ENCODE measurements at regions not wholly inside any gene's neighbourhood (a gene's known extent, or its start where the extent isn't known, plus 50 kb on each side); places are given as distances from the start of the nearest gene placed in this dataset.

GRCh38 chr16:66315210-66315825 lies 51.2 kb upstream of the CDH5 start:
- peak; percentile 63 for DNase-seq (ENCODE audit: low read depth)

- no peak for DNase-seq (ENCODE audit: low read depth)
Observed at GRCh38 chr16:66311306-66311705, 55.2 kb upstream of the CDH5 start.

GRCh38 chr16:66309215-66309807 lies 57.2 kb upstream of the CDH5 start:
- no peak for DNase-seq (ENCODE audit: low read depth)

GRCh38 chr16:66308096-66308495 lies 58.4 kb upstream of the CDH5 start:
- no peak for DNase-seq (ENCODE audit: low read depth)

- no peak for DNase-seq (ENCODE audit: low read depth)
Observed at GRCh38 chr16:66306366-66307150, 59.9 kb upstream of the CDH5 start.

- DNase-seq (ENCODE audit: low read depth), result no peak
Observed at GRCh38 chr16:66304961-66305360, 61.5 kb upstream of the CDH5 start.

- DNase-seq (ENCODE audit: low read depth), result no peak
Observed at GRCh38 chr16:66304151-66304550, 62.3 kb upstream of the CDH5 start.

GRCh38 chr16:66300501-66300900 lies 66.0 kb upstream of the CDH5 start:
- DNase-seq (ENCODE audit: low read depth), result no peak

GRCh38 chr16:66300037-66300436 lies 66.5 kb upstream of the CDH5 start:
- DNase-seq (ENCODE audit: low read depth), result no peak

- no peak for DNase-seq (ENCODE audit: low read depth)
Observed at GRCh38 chr16:66299349-66299748, 67.1 kb upstream of the CDH5 start.

- DNase-seq (ENCODE audit: low read depth), result no peak
Observed at GRCh38 chr16:66298571-66299120, 67.8 kb upstream of the CDH5 start.

- DNase-seq (ENCODE audit: low read depth), result no peak
Observed at GRCh38 chr16:66298006-66298405, 68.5 kb upstream of the CDH5 start.

- no peak for DNase-seq (ENCODE audit: low read depth)
Observed at GRCh38 chr16:66296591-66296990, 69.9 kb upstream of the CDH5 start.

GRCh38 chr16:66295761-66296546 lies 70.5 kb upstream of the CDH5 start:
- no peak for DNase-seq (ENCODE audit: low read depth)

- no peak for DNase-seq (ENCODE audit: low read depth)
Observed at GRCh38 chr16:66295213-66295612, 71.3 kb upstream of the CDH5 start.

- no peak for DNase-seq (ENCODE audit: low read depth)
Observed at GRCh38 chr16:66294507-66294906, 72.0 kb upstream of the CDH5 start.

- no peak for DNase-seq (ENCODE audit: low read depth)
Observed at GRCh38 chr16:66293932-66294331, 72.6 kb upstream of the CDH5 start.

GRCh38 chr16:66293207-66293735 lies 73.2 kb upstream of the CDH5 start:
- no peak for DNase-seq (ENCODE audit: low read depth)

GRCh38 chr16:66292241-66292935 lies 74.1 kb upstream of the CDH5 start:
- no peak for DNase-seq (ENCODE audit: low read depth)

GRCh38 chr16:66291833-66292232 lies 74.7 kb upstream of the CDH5 start:
- DNase-seq (ENCODE audit: low read depth), result no peak

GRCh38 chr16:66290431-66290830 lies 76.1 kb upstream of the CDH5 start:
- DNase-seq (ENCODE audit: low read depth), result no peak
